ENCODE measurements at regions not wholly inside any gene's neighbourhood (a gene's known extent, or its start where the extent isn't known, plus 50 kb on each side); places are given as distances from the start of the nearest gene placed in this dataset.

- H3K27me3 ChIP-seq (ENCODE audit: insufficient read depth, low read length), result no peaks in the 10 kb centered on the region
- no peak overlapping the region for H3K9ac ChIP-seq (ENCODE audit: low read length)
- POLR2A ChIA-PET, result no interaction called here
- H3K4me1 ChIP-seq (ENCODE audit: control insufficient read depth in 1 of 2, insufficient read depth in 2 of 2, low read length in 2 of 2), result peaks cover 0 to 3% of the 10 kb centered on the region in 2 experiments; a peak in 1 of 4 replicates
- no peaks in the 10 kb centered on the region for H3K9me2 ChIP-seq (ENCODE audit: insufficient read depth)
- no peak overlapping the region for H3K4me3 ChIP-seq (replicated peaks in 1 of 2; ENCODE audit: low read depth in 1 of 2, low read length in 2 of 2)
- TF ChIP-seq ZNF274 (IDR thresholded peaks at IDR 0.05; ENCODE audit: low read depth, low read length), result no peak
- TF ChIP-seq, protein P1, sequence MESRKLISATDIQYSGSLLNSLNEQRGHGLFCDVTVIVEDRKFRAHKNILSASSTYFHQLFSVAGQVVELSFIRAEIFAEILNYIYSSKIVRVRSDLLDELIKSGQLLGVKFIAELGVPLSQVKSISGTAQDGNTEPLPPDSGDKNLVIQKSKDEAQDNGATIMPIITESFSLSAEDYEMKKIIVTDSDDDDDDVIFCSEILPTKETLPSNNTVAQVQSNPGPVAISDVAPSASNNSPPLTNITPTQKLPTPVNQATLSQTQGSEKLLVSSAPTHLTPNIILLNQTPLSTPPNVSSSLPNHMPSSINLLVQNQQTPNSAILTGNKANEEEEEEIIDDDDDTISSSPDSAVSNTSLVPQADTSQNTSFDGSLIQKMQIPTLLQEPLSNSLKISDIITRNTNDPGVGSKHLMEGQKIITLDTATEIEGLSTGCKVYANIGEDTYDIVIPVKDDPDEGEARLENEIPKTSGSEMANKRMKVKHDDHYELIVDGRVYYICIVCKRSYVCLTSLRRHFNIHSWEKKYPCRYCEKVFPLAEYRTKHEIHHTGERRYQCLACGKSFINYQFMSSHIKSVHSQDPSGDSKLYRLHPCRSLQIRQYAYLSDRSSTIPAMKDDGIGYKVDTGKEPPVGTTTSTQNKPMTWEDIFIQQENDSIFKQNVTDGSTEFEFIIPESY (IDR thresholded peaks at IDR 0.05; ENCODE audit: extremely low read depth, insufficient replicate concordance, low read length), result no peak
- TF ChIP-seq EZH2 (IDR thresholded peaks at IDR 0.05), result no peak
- CTCF ChIA-PET, result no interaction called here
- RAD21 ChIA-PET (ENCODE audit: low non-redundant PET in 1 of 2, low total read pairs in 2 of 2, uncharacterized antibody in 2 of 2, unreplicated experiment in 2 of 2), result no interaction called here
- H3K79me2 ChIP-seq (ENCODE audit: insufficient read depth, low read length), result no peaks in the 10 kb centered on the region
- H3K36me3 ChIP-seq (ENCODE audit: control insufficient read depth in 1 of 2, insufficient read depth in 2 of 2, low read length in 2 of 2), result no peaks in the 10 kb centered on the region
- H3K4me2 ChIP-seq (ENCODE audit: low read length), result no peak overlapping the region
- no peak overlapping the region for H3K27ac ChIP-seq (ENCODE audit: low read depth, low read length)
- DNase-seq (ENCODE audit: low read depth, low spot score), result no peak
- H2AFZ ChIP-seq (ENCODE audit: low read depth, low read length, poor library complexity, severe bottlenecking), result no peak overlapping the region
- H4K20me1 ChIP-seq (ENCODE audit: insufficient read depth), result no peaks in the 10 kb centered on the region
- ATAC-seq, result no peak
- H3K9me3 ChIP-seq (ENCODE audit: control insufficient read depth in 1 of 2, insufficient read depth in 1 of 2, low read depth in 1 of 2, low read length in 2 of 2), result no peaks in the 10 kb centered on the region
- no TSS peak for BruUV-seq (replicated peaks)
- intact Hi-C loops (cut with micrococcal nuclease), result no loop called here
Observed at GRCh38 chr6:167572106-167572505, 247.2 kb downstream of the TTLL2 start.

- H3K4me1 ChIP-seq (ENCODE audit: control insufficient read depth in 1 of 2, insufficient read depth in 2 of 2, low read length in 2 of 2), result no peaks in the 10 kb centered on the region
- no peak overlapping the region for H3K4me3 ChIP-seq (replicated peaks in 1 of 2; ENCODE audit: low read depth in 1 of 2, low read length in 2 of 2)
- H3K9me3 ChIP-seq (ENCODE audit: control insufficient read depth in 1 of 2, insufficient read depth in 1 of 2, low read depth in 1 of 2, low read length in 2 of 2), result no peaks in the 10 kb centered on the region
- H3K27ac ChIP-seq (ENCODE audit: low read depth, low read length), result no peak overlapping the region
- no peaks in the 10 kb centered on the region for H3K9me2 ChIP-seq (ENCODE audit: insufficient read depth)
- ChIA-PET POLR2A (no interaction called here), CTCF (no interaction called here), RAD21 (ENCODE audit: low non-redundant PET in 1 of 2, low total read pairs in 2 of 2, uncharacterized antibody in 2 of 2, unreplicated experiment in 2 of 2) (no interaction called here)
- ATAC-seq (no peak), DNase-seq (ENCODE audit: low read depth, low spot score) (no peak)
- intact Hi-C loops (cut with micrococcal nuclease), result no loop called here
- no peaks in the 10 kb centered on the region for H3K36me3 ChIP-seq (ENCODE audit: control insufficient read depth in 1 of 2, insufficient read depth in 2 of 2, low read length in 2 of 2)
- H2AFZ ChIP-seq (ENCODE audit: low read depth, low read length, poor library complexity, severe bottlenecking), result no peak overlapping the region
- no TSS peak for BruUV-seq (replicated peaks)
- TF ChIP-seq ELF1 (IDR thresholded peaks at IDR 0.05; ENCODE audit: borderline replicate concordance, low read depth) (no peak), EZH2 (IDR thresholded peaks at IDR 0.05) (no peak), SP1 (IDR thresholded peaks at IDR 0.05; ENCODE audit: low read depth) (no peak), ZNF274 (IDR thresholded peaks at IDR 0.05; ENCODE audit: low read depth, low read length) (no peak), EZH2phosphoT487 (IDR thresholded peaks at IDR 0.05; ENCODE audit: borderline replicate concordance) (no peak), POLR2A (IDR thresholded peaks at IDR 0.05; ENCODE audit: borderline replicate concordance, extremely low read depth, insufficient read depth, insufficient read length) (no peak), POLR2AphosphoS5 (IDR thresholded peaks at IDR 0.05; ENCODE audit: low read depth, low read length) (no peak)
- TF ChIP-seq, protein P2, sequence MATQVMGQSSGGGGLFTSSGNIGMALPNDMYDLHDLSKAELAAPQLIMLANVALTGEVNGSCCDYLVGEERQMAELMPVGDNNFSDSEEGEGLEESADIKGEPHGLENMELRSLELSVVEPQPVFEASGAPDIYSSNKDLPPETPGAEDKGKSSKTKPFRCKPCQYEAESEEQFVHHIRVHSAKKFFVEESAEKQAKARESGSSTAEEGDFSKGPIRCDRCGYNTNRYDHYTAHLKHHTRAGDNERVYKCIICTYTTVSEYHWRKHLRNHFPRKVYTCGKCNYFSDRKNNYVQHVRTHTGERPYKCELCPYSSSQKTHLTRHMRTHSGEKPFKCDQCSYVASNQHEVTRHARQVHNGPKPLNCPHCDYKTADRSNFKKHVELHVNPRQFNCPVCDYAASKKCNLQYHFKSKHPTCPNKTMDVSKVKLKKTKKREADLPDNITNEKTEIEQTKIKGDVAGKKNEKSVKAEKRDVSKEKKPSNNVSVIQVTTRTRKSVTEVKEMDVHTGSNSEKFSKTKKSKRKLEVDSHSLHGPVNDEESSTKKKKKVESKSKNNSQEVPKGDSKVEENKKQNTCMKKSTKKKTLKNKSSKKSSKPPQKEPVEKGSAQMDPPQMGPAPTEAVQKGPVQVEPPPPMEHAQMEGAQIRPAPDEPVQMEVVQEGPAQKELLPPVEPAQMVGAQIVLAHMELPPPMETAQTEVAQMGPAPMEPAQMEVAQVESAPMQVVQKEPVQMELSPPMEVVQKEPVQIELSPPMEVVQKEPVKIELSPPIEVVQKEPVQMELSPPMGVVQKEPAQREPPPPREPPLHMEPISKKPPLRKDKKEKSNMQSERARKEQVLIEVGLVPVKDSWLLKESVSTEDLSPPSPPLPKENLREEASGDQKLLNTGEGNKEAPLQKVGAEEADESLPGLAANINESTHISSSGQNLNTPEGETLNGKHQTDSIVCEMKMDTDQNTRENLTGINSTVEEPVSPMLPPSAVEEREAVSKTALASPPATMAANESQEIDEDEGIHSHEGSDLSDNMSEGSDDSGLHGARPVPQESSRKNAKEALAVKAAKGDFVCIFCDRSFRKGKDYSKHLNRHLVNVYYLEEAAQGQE (IDR thresholded peaks at IDR 0.05; ENCODE audit: low read depth), result no peak
- no peaks in the 10 kb centered on the region for H3K79me2 ChIP-seq (ENCODE audit: insufficient read depth, low read length)
- H3K4me2 ChIP-seq (ENCODE audit: low read length), result no peak overlapping the region
- no peaks in the 10 kb centered on the region for H4K20me1 ChIP-seq (ENCODE audit: insufficient read depth)
- no peak overlapping the region for H3K9ac ChIP-seq (ENCODE audit: low read length)
- no peaks in the 10 kb centered on the region for H3K27me3 ChIP-seq (ENCODE audit: insufficient read depth, low read length)
Observed at GRCh38 chr6:167572841-167573271, 248.0 kb downstream of the TTLL2 start.

Measured in HCT116 (cell line).